Keratinocyte (primary cell): ENCODE measurements at regions not wholly inside any gene's neighbourhood (a gene's known extent, or its start where the extent isn't known, plus 50 kb on each side); places are given as distances from the start of the nearest gene placed in this dataset.
"Not testable (repeated sequence)": the region's sequence is repeated elsewhere in the genome, so short reads cannot be mapped to it uniquely, and the experiment has no call there.

Source experiments
- DNase-seq: peaks from one replicate; pipeline ENCODE4 v3.0.0-alpha.2; 2011; ENCODE audit warnings: low read depth, missing footprints, low spot score
- FAIRE-seq: peaks from 2 replicates; lab custom pipeline; 2011; peaks lifted over from hg19 to GRCh38; lab: Jason Lieb, UNC
- H2AFZ ChIP-seq: 2 replicates; pipeline ENCODE4 v1.6.0; 2012; ENCODE audit warnings: low read length, control low read depth, inconsistent platforms; ENCODE audit not compliant: control insufficient read depth
- H3K27ac ChIP-seq: 2 replicates; pipeline ENCODE4 v1.5.1; 2011; ENCODE audit warnings: low read length; ENCODE audit not compliant: control insufficient read depth, insufficient read depth
- H3K27me3 ChIP-seq: 3 replicates; pipeline ENCODE4 v1.6.0; 2011; ENCODE audit warnings: low read length; ENCODE audit not compliant: control insufficient read depth, insufficient read depth; ENCODE audit errors: extremely low read depth
- H3K36me3 ChIP-seq, 2 experiments: 2 replicates in 1 of 2; 3 replicates in 1 of 2; pipeline ENCODE4 v1.5.1; 2011; ENCODE audit warnings: low read length in 2 of 2, mild to moderate bottlenecking in 1 of 2; ENCODE audit not compliant: control insufficient read depth in 2 of 2, insufficient read depth in 2 of 2; ENCODE audit errors: extremely low read depth in 1 of 2
- H3K4me1 ChIP-seq: 3 replicates; pipeline ENCODE4 v1.5.1; 2011; ENCODE audit warnings: low read length; ENCODE audit not compliant: control insufficient read depth, insufficient read depth; ENCODE audit errors: extremely low read depth
- H3K4me2 ChIP-seq: 3 replicates; pipeline ENCODE4 v1.6.0; 2011; ENCODE audit warnings: low read depth, low read length; ENCODE audit not compliant: control insufficient read depth, insufficient read depth; ENCODE audit errors: extremely low read depth
- H3K4me3 ChIP-seq, 3 experiments: fragments of 200-600 bp in 1 of 3; sonication (generic) in 1 of 3; 2 replicates in 2 of 3; 3 replicates in 1 of 3; pipeline ENCODE4 v1.5.1; 2011 to 2016; ENCODE audit warnings: low read length in 3 of 3, mild to moderate bottlenecking in 3 of 3, control low read depth in 2 of 3, inconsistent platforms in 1 of 3, low read depth in 1 of 3, mixed read lengths in 1 of 3, mixed run types in 1 of 3, moderate library complexity in 1 of 3; ENCODE audit not compliant: control insufficient read depth in 2 of 3, insufficient read depth in 2 of 3; ENCODE audit errors: extremely low read depth in 1 of 3
- H3K79me2 ChIP-seq: 2 replicates; pipeline ENCODE4 v1.6.0; 2012; ENCODE audit warnings: low read length; ENCODE audit not compliant: control insufficient read depth, insufficient read depth
- H3K9ac ChIP-seq: 3 replicates; pipeline ENCODE4 v1.6.0; 2011; ENCODE audit warnings: low read length; ENCODE audit not compliant: control insufficient read depth, insufficient read depth; ENCODE audit errors: extremely low read depth
- H3K9me1 ChIP-seq: 3 replicates; pipeline ENCODE4 v1.6.0; 2011; ENCODE audit warnings: low read length; ENCODE audit not compliant: control insufficient read depth, insufficient read depth; ENCODE audit errors: extremely low read depth
- H3K9me3 ChIP-seq: 2 replicates; pipeline ENCODE4 v1.5.1; 2012; ENCODE audit warnings: low read depth, low read length; ENCODE audit not compliant: control insufficient read depth
- H4K20me1 ChIP-seq: 3 replicates; pipeline ENCODE4 v1.6.0; 2011; ENCODE audit warnings: low read length; ENCODE audit not compliant: control insufficient read depth, insufficient read depth; ENCODE audit errors: extremely low read depth
- EZH2 ChIP-seq: IDR thresholded peaks from one replicate; pipeline ENCODE4 v1.6.1; 2012; ENCODE audit warnings: inconsistent platforms, mild to moderate bottlenecking, low read length, moderate library complexity
- dilution Hi-C: fragments of 300-500 bp; cut with MboI; formaldehyde crosslinking; loops from one replicate; pipeline ENCODE4 v1.7.0; 2020; ENCODE audit warnings: low sequenced_read_pairs; ENCODE audit not compliant: extremely low pct_ligation_motif_present
- TF ChIP-seq, protein P1 (sequence below), 3 experiments: IDR thresholded peaks in 1 of 3; conservative IDR thresholded peaks in 1 of 3; optimal IDR thresholded peaks in 1 of 3; 2 replicates in 2 of 3; 3 replicates in 1 of 3; pipeline versions ENCODE3 to v1.5.1; 2011; ENCODE audit warnings: low read length in 3 of 3, mild to moderate bottlenecking in 3 of 3, moderate library complexity in 2 of 3, control low read depth in 1 of 3, inconsistent platforms in 1 of 3; ENCODE audit not compliant: insufficient read depth in 2 of 3; ENCODE audit errors: extremely low read depth in 1 of 3

DNA sequence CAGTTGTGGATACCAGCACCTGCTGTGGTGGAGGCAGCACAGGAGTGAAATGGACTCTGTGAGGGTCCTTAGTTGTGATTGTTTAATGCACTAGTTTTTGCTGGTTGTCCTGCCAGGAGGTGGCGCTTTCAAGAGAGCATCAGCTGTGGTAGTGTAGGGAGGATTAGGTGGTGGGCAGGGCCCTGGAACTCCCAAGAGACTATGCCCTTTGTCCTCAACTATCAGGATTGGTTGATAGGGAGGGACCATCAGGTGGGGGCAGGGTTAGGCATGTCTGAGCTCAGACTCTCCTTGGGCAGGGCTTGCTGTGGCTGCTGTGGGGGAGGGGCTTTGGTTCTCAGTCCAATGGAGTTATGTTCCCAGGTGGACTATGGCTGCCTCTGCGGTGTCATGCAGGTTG is 121.9 kb downstream of the RRAGB start:
- TF ChIP-seq EZH2: no peak
- TF ChIP-seq, protein P1, sequence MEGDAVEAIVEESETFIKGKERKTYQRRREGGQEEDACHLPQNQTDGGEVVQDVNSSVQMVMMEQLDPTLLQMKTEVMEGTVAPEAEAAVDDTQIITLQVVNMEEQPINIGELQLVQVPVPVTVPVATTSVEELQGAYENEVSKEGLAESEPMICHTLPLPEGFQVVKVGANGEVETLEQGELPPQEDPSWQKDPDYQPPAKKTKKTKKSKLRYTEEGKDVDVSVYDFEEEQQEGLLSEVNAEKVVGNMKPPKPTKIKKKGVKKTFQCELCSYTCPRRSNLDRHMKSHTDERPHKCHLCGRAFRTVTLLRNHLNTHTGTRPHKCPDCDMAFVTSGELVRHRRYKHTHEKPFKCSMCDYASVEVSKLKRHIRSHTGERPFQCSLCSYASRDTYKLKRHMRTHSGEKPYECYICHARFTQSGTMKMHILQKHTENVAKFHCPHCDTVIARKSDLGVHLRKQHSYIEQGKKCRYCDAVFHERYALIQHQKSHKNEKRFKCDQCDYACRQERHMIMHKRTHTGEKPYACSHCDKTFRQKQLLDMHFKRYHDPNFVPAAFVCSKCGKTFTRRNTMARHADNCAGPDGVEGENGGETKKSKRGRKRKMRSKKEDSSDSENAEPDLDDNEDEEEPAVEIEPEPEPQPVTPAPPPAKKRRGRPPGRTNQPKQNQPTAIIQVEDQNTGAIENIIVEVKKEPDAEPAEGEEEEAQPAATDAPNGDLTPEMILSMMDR (optimal IDR thresholded peaks at IDR 0.05 in 1 of 3, IDR thresholded peaks at IDR 0.05 in 1 of 3, conservative IDR thresholded peaks at IDR 0.05 in 1 of 3; ENCODE audit: extremely low read depth in 1 of 3, insufficient read depth in 2 of 3, low read length in 3 of 3): no peak
- no peaks in the 10 kb centered on the region for H3K27me3 ChIP-seq
- DNase-seq (no peak), FAIRE-seq (no peak)
- H3K9me3 ChIP-seq: no peaks in the 10 kb centered on the region
- no peaks in the 10 kb centered on the region for H3K79me2 ChIP-seq
- H3K27ac ChIP-seq: no peak overlapping the region
- dilution Hi-C loops: no loop called here
- H3K4me1 ChIP-seq: no peaks in the 10 kb centered on the region
- no peaks in the 10 kb centered on the region for H3K9me1 ChIP-seq
- H3K36me3 ChIP-seq: no peaks in the 10 kb centered on the region
- no peak overlapping the region for H2AFZ ChIP-seq
- H3K9ac ChIP-seq: no peak overlapping the region
- H3K4me3 ChIP-seq: no peak overlapping the region
- H3K4me2 ChIP-seq: no peak overlapping the region
- no peaks in the 10 kb centered on the region for H4K20me1 ChIP-seq

DNA sequence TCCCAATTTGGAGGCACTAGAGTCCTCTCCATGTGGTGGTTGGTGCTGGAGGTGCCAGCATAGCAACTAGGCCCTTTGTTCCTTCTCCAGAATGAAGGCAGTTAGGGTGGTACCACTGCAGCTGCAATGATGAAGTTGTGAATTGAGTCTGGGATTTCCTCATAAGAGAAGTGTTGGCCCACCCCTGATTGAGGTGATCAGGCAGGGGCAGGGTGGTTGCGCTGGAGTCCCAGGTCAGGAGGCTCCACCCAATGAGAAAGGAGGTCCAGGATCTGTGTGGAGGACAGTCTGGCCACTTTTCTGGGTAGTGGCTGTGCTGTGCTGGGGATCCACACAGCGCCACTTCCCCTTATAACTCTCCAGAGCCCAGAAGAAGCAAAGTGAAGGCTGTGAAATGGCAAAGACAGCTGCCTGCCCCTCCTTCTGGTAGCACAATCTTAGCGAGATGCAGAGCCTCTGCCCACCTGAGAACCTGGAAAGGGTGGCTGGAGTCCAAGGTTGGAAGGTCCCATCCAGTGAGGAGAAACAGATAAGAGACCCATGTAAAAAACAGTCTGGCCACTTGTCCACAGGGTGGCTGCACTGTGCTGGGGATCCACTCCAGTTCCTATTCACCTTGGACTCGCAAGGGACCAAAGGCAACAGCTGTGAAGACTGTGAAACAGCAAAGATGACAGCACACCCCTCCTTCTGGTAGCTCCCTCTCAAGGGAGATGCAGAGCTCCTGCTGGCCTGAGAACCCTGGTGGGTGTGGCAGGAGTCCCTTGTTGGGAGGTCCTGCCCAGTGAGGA is 124.6 kb downstream of the RRAGB start:
- TF ChIP-seq, protein P1 (optimal IDR thresholded peaks at IDR 0.05 in 1 of 3, IDR thresholded peaks at IDR 0.05 in 1 of 3, conservative IDR thresholded peaks at IDR 0.05 in 1 of 3; ENCODE audit: extremely low read depth in 1 of 3, insufficient read depth in 2 of 3, low read length in 3 of 3): no peak
- no peak for TF ChIP-seq EZH2
- H3K79me2 ChIP-seq: no peaks in the 10 kb centered on the region
- H3K9ac ChIP-seq: no peak overlapping the region
- no peak overlapping the region for H2AFZ ChIP-seq
- H4K20me1 ChIP-seq: no peaks in the 10 kb centered on the region
- no peak overlapping the region for H3K4me2 ChIP-seq
- no peaks in the 10 kb centered on the region for H3K27me3 ChIP-seq
- dilution Hi-C loops: no loop called here
- DNase-seq (no peak), FAIRE-seq (no peak)
- H3K4me1 ChIP-seq: no peaks in the 10 kb centered on the region
- no peaks in the 10 kb centered on the region for H3K36me3 ChIP-seq
- no peaks in the 10 kb centered on the region for H3K9me3 ChIP-seq
- no peak overlapping the region for H3K4me3 ChIP-seq
- no peak overlapping the region for H3K27ac ChIP-seq
- no peaks in the 10 kb centered on the region for H3K9me1 ChIP-seq

DNA sequence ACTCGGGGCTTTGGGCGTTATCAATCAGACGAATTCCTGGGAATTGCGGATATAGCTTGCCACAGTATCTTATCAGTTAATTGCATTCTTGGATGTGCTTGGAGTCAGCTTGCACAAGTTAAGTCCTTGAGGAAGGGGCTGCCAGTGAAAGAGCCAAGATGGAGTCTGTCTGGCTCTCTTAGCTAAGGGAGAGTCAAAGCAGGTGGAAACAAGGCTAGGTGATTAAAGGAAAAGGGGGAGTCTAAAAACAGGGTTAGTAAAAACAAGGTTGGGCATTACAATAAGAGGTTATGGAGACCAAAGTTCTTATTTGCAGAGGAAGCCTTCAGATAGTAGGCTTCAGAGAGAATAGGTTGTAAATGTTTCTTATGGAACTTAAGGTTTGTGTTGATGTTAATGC is 149.2 kb downstream of the RRAGB start:
- H3K9me1 ChIP-seq, H3K4me1 ChIP-seq, H2AFZ ChIP-seq, FAIRE-seq, H4K20me1 ChIP-seq, H3K79me2 ChIP-seq, H3K9me3 ChIP-seq, H3K9ac ChIP-seq, dilution Hi-C loops, H3K36me3 ChIP-seq, H3K27me3 ChIP-seq, DNase-seq, H3K4me2 ChIP-seq, H3K4me3 ChIP-seq, H3K27ac ChIP-seq: not testable (repeated sequence)
